GM12878 (cell line): ENCODE measurements at regions not wholly inside any gene's neighbourhood (a gene's known extent, or its start where the extent isn't known, plus 50 kb on each side); places are given as distances from the start of the nearest gene placed in this dataset.
A peak's percentile ranks its signal among the peaks of the same experiment; 100 is the strongest.
"Not testable (repeated sequence)": the region's sequence is repeated elsewhere in the genome, so short reads cannot be mapped to it uniquely, and the experiment has no call there.

Experiments used
- ATAC-seq: fragments of 200-7000 bp; cut with Tn5 transposase; 3 replicates; pipeline ENCODE4 v1.9.1; 2020; ENCODE audit warnings: mild to moderate bottlenecking, moderate library complexity
- BruUV-seq: library from RNA; stranded (reverse); fragments of 400-500 nt; replicated peaks from 2 replicates; lab custom pipeline; 2021; lab: Mats Ljungman, UMichigan
- CTCF ChIA-PET: fragments of 300-600 bp; sonication (Branson Sonifier 250); formaldehyde crosslinking; extraction: SDS; loops from one replicate; lab custom pipeline; 2021; ENCODE audit warnings: inconsistent platforms; lab: Yijun Ruan, JAX
- POLR2A ChIA-PET: fragments of 350-600 bp; formaldehyde crosslinking; extraction: SDS; loops from one replicate; lab custom pipeline; 2021; ENCODE audit warnings: inconsistent platforms; lab: Charles Lee
- RAD21 ChIA-PET: fragments of 300-600 bp; sonication (Branson Sonifier 250); formaldehyde crosslinking; loops from one replicate; lab custom pipeline; 2023; ENCODE audit warnings: antibody characterized with exemption; ENCODE audit not compliant: unreplicated experiment; lab: Charles Lee
- SMC1A ChIA-PET: fragments of 300-600 bp; sonication (Branson Sonifier 250); formaldehyde crosslinking; loops from one replicate; lab custom pipeline; 2023; ENCODE audit not compliant: unreplicated experiment, uncharacterized antibody; lab: Charles Lee
- DNase-seq: peaks from one replicate; pipeline ENCODE4 v3.0.0-alpha.2; 2011; ENCODE audit warnings: low read depth, low spot score
- FAIRE-seq: peaks from 3 replicates; lab custom pipeline; 2011; peaks lifted over from hg19 to GRCh38; lab: Jason Lieb, UNC
- H2AFZ ChIP-seq: 2 replicates; pipeline ENCODE4 v1.6.0; 2011; ENCODE audit warnings: low read depth, low read length, control low read depth; ENCODE audit not compliant: control insufficient read depth
- H3K27ac ChIP-seq: 2 replicates; pipeline ENCODE4 v1.5.1; 2011; ENCODE audit warnings: control low read depth; ENCODE audit not compliant: control insufficient read depth, insufficient read depth
- H3K27me3 ChIP-seq, 2 experiments: replicated peaks in 1 of 2; 2 replicates each; pipeline versions ENCODE4 v1.6.0 to v1.6.1; 2011; ENCODE audit warnings: low read length in 1 of 2; ENCODE audit not compliant: control insufficient read depth in 2 of 2, insufficient read depth in 2 of 2
- H3K36me3 ChIP-seq, 2 experiments: 2 replicates each; pipeline ENCODE4 v1.5.1; 2011; ENCODE audit warnings: low read length in 1 of 2; ENCODE audit not compliant: control insufficient read depth in 2 of 2, insufficient read depth in 2 of 2
- H3K4me1 ChIP-seq: 2 replicates; pipeline ENCODE4 v1.6.1; 2011; ENCODE audit warnings: mild to moderate bottlenecking, low read length, moderate library complexity, mixed read lengths; ENCODE audit not compliant: control insufficient read depth, insufficient read depth
- H3K4me2 ChIP-seq: 2 replicates; pipeline ENCODE4 v1.6.0; 2011; ENCODE audit warnings: control low read depth; ENCODE audit not compliant: control insufficient read depth, insufficient read depth
- H3K4me3 ChIP-seq: fragments of 200-600 bp; sonication (generic); 2 replicates; pipeline ENCODE4 v1.5.1; 2016
- H3K79me2 ChIP-seq: 2 replicates; pipeline ENCODE4 v1.6.0; 2011; ENCODE audit warnings: low read length; ENCODE audit not compliant: control insufficient read depth, insufficient read depth
- H3K9ac ChIP-seq: 2 replicates; pipeline ENCODE4 v1.8.0; 2011; ENCODE audit warnings: low read length, control low read depth, mixed read lengths; ENCODE audit not compliant: control insufficient read depth, insufficient read depth
- H3K9me3 ChIP-seq: replicated peaks from 3 replicates; pipeline ENCODE4 v1.5.1; 2011; ENCODE audit warnings: mild to moderate bottlenecking, low read length; ENCODE audit not compliant: control insufficient read depth, insufficient read depth
- H4K20me1 ChIP-seq: 2 replicates; pipeline ENCODE4 v1.6.0; 2011; ENCODE audit not compliant: control insufficient read depth, insufficient read depth
- ETV6 ChIP-seq, 2 experiments: fragments of 450-650 bp in 1 of 2; IDR thresholded peaks in 1 of 2; conservative IDR thresholded peaks in 1 of 2; 2 replicates each; pipeline ENCODE4 v1.6.1; 2014; ENCODE audit warnings: antibody characterized with exemption in 1 of 2, borderline replicate concordance in 1 of 2, low read depth in 1 of 2, mild to moderate bottlenecking in 1 of 2, moderate library complexity in 1 of 2
- EZH2 ChIP-seq: IDR thresholded peaks from 2 replicates; pipeline ENCODE4 v1.6.1; 2012; ENCODE audit warnings: low read depth, mild to moderate bottlenecking, control low read depth, inconsistent platforms, low read length, borderline replicate concordance; ENCODE audit not compliant: control insufficient read depth
- FOS ChIP-seq: IDR thresholded peaks from 3 replicates; pipeline ENCODE4 v1.6.1; 2011; ENCODE audit warnings: borderline replicate concordance; ENCODE audit not compliant: insufficient read length; ENCODE audit errors: extremely low read depth
- HDGF ChIP-seq: fragments of 450-650 bp; IDR thresholded peaks from 2 replicates; pipeline ENCODE4 v1.6.1; 2016; ENCODE audit warnings: antibody characterized with exemption
- IKZF2 ChIP-seq, 2 experiments: fragments of 450-650 bp; IDR thresholded peaks; 2 replicates each; pipeline ENCODE4 v1.6.1; 2017; ENCODE audit warnings: mild to moderate bottlenecking in 2 of 2, moderate library complexity in 2 of 2
- LARP7 ChIP-seq: fragments of 450-650 bp; IDR thresholded peaks from 2 replicates; pipeline ENCODE4 v1.6.1; 2017; ENCODE audit warnings: mild to moderate bottlenecking
- MEF2B ChIP-seq: fragments of 450-650 bp; IDR thresholded peaks from 2 replicates; pipeline ENCODE4 v1.6.1; 2018; ENCODE audit warnings: mild to moderate bottlenecking, moderate library complexity; ENCODE audit not compliant: partially characterized antibody, poor library complexity, severe bottlenecking
- MXI1 ChIP-seq: fragments of 150-350 bp; IDR thresholded peaks from 2 replicates; pipeline ENCODE4 v1.6.1; 2011; ENCODE audit warnings: low read depth, mild to moderate bottlenecking, inconsistent platforms, low read length, improper control_type of control experiment
- POLR2AphosphoS5 ChIP-seq: IDR thresholded peaks from 2 replicates; pipeline ENCODE4 v1.6.1; 2011; ENCODE audit warnings: mild to moderate bottlenecking, low read length, inconsistent platforms
- RFX5 ChIP-seq: IDR thresholded peaks from 2 replicates; pipeline ENCODE4 v1.6.1; 2011; ENCODE audit warnings: low read depth, low read length, improper control_type of control experiment
- SP1 ChIP-seq: IDR thresholded peaks from one replicate; pipeline ENCODE4 v1.6.1; 2011; ENCODE audit warnings: low read depth, low read length
- TCF12 ChIP-seq: IDR thresholded peaks from 2 replicates; pipeline ENCODE4 v1.6.1; 2011; ENCODE audit warnings: low read depth, mild to moderate bottlenecking, low read length
- ZNF622 ChIP-seq: fragments of 450-650 bp; IDR thresholded peaks from 2 replicates; pipeline ENCODE4 v1.6.1; 2017; ENCODE audit warnings: mild to moderate bottlenecking, inconsistent platforms
- WGBS: methylation state at CpG from one replicate; pipeline ENCODE4 v1.1.6; 2016; ENCODE audit warnings: low lambda C conversion rate; ENCODE audit not compliant: insufficient replicate concordance, insufficient coverage; ENCODE audit errors: missing lambda C conversion rate; 5-methylcytosine and 5-hydroxymethylcytosine counted together
- in situ Hi-C: fragments of 300-500 bp; cut with MboI; formaldehyde crosslinking; loops from 9 replicates; pipeline ENCODE4 v1.14.3; 2018; ENCODE audit warnings: mixed read lengths
- intact Hi-C: fragments of 100-400 bp; cut with micrococcal nuclease; formaldehyde crosslinking; loops from one replicate; pipeline ENCODE4 v1.14.2; 2022; ENCODE audit not compliant: unreplicated experiment
- TF ChIP-seq, protein P1 (sequence below): fragments of 450-650 bp; IDR thresholded peaks from 2 replicates; pipeline ENCODE4 v1.6.1; 2016; ENCODE audit warnings: mild to moderate bottlenecking
- TF ChIP-seq, protein P2 (sequence below): fragments of 450-650 bp; IDR thresholded peaks from 2 replicates; pipeline ENCODE4 v1.6.1; 2016; ENCODE audit warnings: mild to moderate bottlenecking

DNA sequence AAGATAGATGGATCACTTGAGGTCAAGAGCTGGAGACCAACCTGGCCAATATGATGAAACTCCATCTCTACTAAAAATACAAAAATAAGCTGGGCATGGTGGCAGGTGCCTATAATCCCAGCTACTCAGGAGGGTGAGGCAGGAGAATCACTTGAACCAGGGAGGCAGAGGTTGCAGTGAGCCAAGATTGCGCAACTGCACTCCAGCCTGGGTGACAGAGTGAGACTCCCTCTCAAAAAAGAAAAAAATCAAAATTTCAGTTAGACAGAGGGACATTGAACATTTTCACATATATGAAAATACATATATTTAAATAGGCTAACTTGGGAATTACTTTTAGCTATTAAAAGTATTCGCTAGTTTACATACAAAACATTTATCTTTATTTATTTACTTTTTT, 293.6 kb upstream of the KCNH7 start:
- POLR2A ChIA-PET, result not testable (repeated sequence)
- CTCF ChIA-PET, result interaction anchor here (0.8 to 1.5 kb wide), 3 partner anchors 14 to 243 kb away, joined by 3 to 12 read pairs (median 4); no protein-coding TSS in a partner anchor
- in situ Hi-C loops, result loop anchor here (10.0 kb wide), 1 partner anchor 237 kb away; no protein-coding TSS in a partner anchor

DNA sequence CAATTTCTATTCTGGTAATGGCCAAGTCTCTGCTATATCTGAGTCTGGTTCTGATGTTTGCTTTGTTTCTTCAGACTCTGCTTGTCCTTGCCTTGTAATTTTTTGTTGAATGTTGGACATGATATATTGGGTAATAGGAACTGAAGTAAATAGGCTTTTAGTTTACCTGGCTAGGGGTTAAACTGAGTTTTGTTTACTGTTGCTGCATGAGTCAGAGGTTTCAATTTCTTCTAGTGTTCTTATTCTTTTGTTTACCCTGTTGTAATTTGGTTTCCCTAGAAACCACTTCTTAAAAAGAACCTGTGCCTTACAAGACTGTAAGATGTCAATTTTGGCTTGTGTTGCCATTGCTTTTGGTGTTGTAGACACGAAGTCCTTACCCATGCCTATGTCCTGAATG, 285.0 kb upstream of the KCNH7 start:
- no peaks in the 10 kb centered on the region for H3K9me3 ChIP-seq
- ATAC-seq (peak; percentile 54; the same call in 2 of the 3 replicates), DNase-seq (no peak)
- ChIA-PET RAD21 (no interaction called here), POLR2A (no interaction called here)
- no peaks in the 10 kb centered on the region for H3K4me1 ChIP-seq
- no peak overlapping the region for H2AFZ ChIP-seq
- H3K36me3 ChIP-seq, result no peaks in the 10 kb centered on the region
- H3K27ac ChIP-seq, result no peak overlapping the region
- intact Hi-C loops (no loop called here), in situ Hi-C loops (no loop called here)
- no TSS peak for BruUV-seq
- TF ChIP-seq TCF12 (no peak), LARP7 (no peak), EZH2 (no peak), ZNF622 (no peak), FOS (no peak), MXI1 (no peak), SP1 (no peak), IKZF2 (IDR thresholded peaks at IDR 0.05) (no peak), ETV6 (conservative IDR thresholded peaks at IDR 0.05 in 1 of 2, IDR thresholded peaks at IDR 0.05 in 1 of 2; ENCODE audit: borderline replicate concordance in 1 of 2, low read depth in 1 of 2) (no peak), HDGF (no peak), POLR2AphosphoS5 (no peak), MEF2B (no peak), RFX5 (no peak)
- TF ChIP-seq, protein P1, sequence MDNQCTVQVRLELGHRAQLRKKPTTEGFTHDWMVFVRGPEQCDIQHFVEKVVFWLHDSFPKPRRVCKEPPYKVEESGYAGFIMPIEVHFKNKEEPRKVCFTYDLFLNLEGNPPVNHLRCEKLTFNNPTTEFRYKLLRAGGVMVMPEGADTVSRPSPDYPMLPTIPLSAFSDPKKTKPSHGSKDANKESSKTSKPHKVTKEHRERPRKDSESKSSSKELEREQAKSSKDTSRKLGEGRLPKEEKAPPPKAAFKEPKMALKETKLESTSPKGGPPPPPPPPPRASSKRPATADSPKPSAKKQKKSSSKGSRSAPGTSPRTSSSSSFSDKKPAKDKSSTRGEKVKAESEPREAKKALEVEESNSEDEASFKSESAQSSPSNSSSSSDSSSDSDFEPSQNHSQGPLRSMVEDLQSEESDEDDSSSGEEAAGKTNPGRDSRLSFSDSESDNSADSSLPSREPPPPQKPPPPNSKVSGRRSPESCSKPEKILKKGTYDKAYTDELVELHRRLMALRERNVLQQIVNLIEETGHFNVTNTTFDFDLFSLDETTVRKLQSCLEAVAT, result no peak
- TF ChIP-seq, protein P2, sequence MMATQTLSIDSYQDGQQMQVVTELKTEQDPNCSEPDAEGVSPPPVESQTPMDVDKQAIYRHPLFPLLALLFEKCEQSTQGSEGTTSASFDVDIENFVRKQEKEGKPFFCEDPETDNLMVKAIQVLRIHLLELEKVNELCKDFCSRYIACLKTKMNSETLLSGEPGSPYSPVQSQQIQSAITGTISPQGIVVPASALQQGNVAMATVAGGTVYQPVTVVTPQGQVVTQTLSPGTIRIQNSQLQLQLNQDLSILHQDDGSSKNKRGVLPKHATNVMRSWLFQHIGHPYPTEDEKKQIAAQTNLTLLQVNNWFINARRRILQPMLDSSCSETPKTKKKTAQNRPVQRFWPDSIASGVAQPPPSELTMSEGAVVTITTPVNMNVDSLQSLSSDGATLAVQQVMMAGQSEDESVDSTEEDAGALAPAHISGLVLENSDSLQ, result no peak
- TF ChIP-seq, all 136 proteins: peak for 0
- no peaks in the 10 kb centered on the region for H3K27me3 ChIP-seq
- no peak overlapping the region for H3K4me3 ChIP-seq
- H3K79me2 ChIP-seq, result no peaks in the 10 kb centered on the region
- WGBS, result 0% methylated on average over 1 of the region's 1 CpG
- H3K4me2 ChIP-seq, result no peak overlapping the region
- H3K9ac ChIP-seq, result no peak overlapping the region
- no peaks in the 10 kb centered on the region for H4K20me1 ChIP-seq
- ChIA-PET SMC1A (no interaction called here), CTCF (no interaction called here)
- FAIRE-seq, result no peak

More for the DNA sequence above, 293.6 kb upstream of the KCNH7 start:
- H4K20me1 ChIP-seq, H3K9me3 ChIP-seq, H3K4me2 ChIP-seq, BruUV-seq, H2AFZ ChIP-seq, DNase-seq, H3K79me2 ChIP-seq, H3K4me3 ChIP-seq, ATAC-seq, H3K9ac ChIP-seq, H3K27me3 ChIP-seq, intact Hi-C loops, FAIRE-seq, H3K4me1 ChIP-seq, H3K27ac ChIP-seq, H3K36me3 ChIP-seq: not testable (repeated sequence)
- RAD21 ChIA-PET, result interaction anchor here (4.1 kb wide), 1 partner anchor 240 kb away, joined by 16 read pairs; no protein-coding TSS in a partner anchor
- WGBS, result 2% methylated on average over 2 of the region's 2 CpGs
- SMC1A ChIA-PET, result interaction anchor here (1.2 to 1.6 kb wide), 2 partner anchors 44 to 241 kb away, joined by 3 to 7 read pairs; no protein-coding TSS in a partner anchor
